GM12865 (cell line): ENCODE measurements at regions not wholly inside any gene's neighbourhood (a gene's known extent, or its start where the extent isn't known, plus 50 kb on each side); places are given as distances from the start of the nearest gene placed in this dataset.

Source experiments
- DNase-seq: peaks from one replicate; pipeline ENCODE4 v3.0.0; 2010; ENCODE audit warnings: low read depth
- H3K4me3 ChIP-seq: 2 replicates; pipeline ENCODE4 v1.5.1; 2011; ENCODE audit warnings: mild to moderate bottlenecking, low read depth, low read length, control low read depth
- CTCF ChIP-seq: IDR thresholded peaks from 2 replicates; pipeline ENCODE4 v1.5.1; 2011; ENCODE audit warnings: low read length, control low read depth, low read depth, inconsistent platforms; ENCODE audit not compliant: insufficient read depth; ENCODE audit errors: missing control alignments

- no peak for TF ChIP-seq CTCF
- DNase-seq = no peak
- H3K4me3 ChIP-seq = no peak overlapping the region
Measured at GRCh38 chr10:32131388-32131787, 75.2 kb upstream of the KIF5B start.

- TF ChIP-seq CTCF = no peak
- DNase-seq = no peak
- no peak overlapping the region for H3K4me3 ChIP-seq
Measured at GRCh38 chr10:32130788-32131187, 74.6 kb upstream of the KIF5B start.

GRCh38 chr10:32125023-32125422, 68.8 kb upstream of the KIF5B start:
- no peak for DNase-seq
- no peak overlapping the region for H3K4me3 ChIP-seq
- TF ChIP-seq CTCF = no peak

GRCh38 chr10:32123021-32123420, 66.8 kb upstream of the KIF5B start:
- no peak for DNase-seq
- no peak overlapping the region for H3K4me3 ChIP-seq
- no peak for TF ChIP-seq CTCF

- TF ChIP-seq CTCF = no peak
- DNase-seq = no peak
- no peak overlapping the region for H3K4me3 ChIP-seq
Measured at GRCh38 chr10:32121648-32122047, 65.4 kb upstream of the KIF5B start.

GRCh38 chr10:32120147-32120546, 63.9 kb upstream of the KIF5B start:
- DNase-seq = no peak
- no peak overlapping the region for H3K4me3 ChIP-seq
- TF ChIP-seq CTCF = no peak

- DNase-seq = no peak
- no peak for TF ChIP-seq CTCF
- H3K4me3 ChIP-seq = no peak overlapping the region
Measured at GRCh38 chr10:32114508-32114907, 58.3 kb upstream of the KIF5B start.
